ENCODE measurements at regions not wholly inside any gene's neighbourhood (a gene's known extent, or its start where the extent isn't known, plus 50 kb on each side); places are given as distances from the start of the nearest gene placed in this dataset.

DNA sequence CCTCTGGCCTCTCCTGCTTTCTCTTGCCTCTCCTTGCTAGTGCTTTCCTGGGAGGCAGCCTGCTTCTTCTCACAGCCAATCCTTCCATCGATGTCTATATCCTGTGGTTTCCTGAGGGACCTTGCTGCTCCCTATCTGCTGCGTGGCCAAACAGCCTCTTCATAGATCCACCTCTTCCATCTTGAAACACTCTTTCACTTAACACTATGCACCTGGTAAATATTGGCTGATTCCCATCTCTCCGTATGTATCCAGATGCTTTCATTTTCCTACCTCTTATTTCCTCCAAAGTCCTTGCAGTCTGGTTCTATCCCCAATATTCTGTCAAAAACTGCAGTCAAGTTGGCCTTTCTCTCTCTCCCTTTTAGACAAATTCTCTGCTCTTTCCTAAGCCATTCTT, 205.2 kb upstream of the CFAP20DC start:
- H3K4me3 ChIP-seq = no peak overlapping the region
- no peaks in the 10 kb centered on the region for H3K36me3 ChIP-seq
- DNase-seq = no peak
- no peak overlapping the region for H3K27ac ChIP-seq
- 85 to 89% methylated on average over 3 of the region's 3 CpGs for WGBS, 2 donors
- TF ChIP-seq, protein P1, sequence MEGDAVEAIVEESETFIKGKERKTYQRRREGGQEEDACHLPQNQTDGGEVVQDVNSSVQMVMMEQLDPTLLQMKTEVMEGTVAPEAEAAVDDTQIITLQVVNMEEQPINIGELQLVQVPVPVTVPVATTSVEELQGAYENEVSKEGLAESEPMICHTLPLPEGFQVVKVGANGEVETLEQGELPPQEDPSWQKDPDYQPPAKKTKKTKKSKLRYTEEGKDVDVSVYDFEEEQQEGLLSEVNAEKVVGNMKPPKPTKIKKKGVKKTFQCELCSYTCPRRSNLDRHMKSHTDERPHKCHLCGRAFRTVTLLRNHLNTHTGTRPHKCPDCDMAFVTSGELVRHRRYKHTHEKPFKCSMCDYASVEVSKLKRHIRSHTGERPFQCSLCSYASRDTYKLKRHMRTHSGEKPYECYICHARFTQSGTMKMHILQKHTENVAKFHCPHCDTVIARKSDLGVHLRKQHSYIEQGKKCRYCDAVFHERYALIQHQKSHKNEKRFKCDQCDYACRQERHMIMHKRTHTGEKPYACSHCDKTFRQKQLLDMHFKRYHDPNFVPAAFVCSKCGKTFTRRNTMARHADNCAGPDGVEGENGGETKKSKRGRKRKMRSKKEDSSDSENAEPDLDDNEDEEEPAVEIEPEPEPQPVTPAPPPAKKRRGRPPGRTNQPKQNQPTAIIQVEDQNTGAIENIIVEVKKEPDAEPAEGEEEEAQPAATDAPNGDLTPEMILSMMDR (IDR thresholded peaks at IDR 0.05) = no peak
- TF ChIP-seq POLR2AphosphoS5 (IDR thresholded peaks at IDR 0.05) (no peak), EP300 (IDR thresholded peaks at IDR 0.05) (no peak)
- H3K4me1 ChIP-seq = no peaks in the 10 kb centered on the region
- no peaks in the 10 kb centered on the region for H3K27me3 ChIP-seq
- ATAC-seq (ENCODE audit: low FRiP score in 2 of 2) = no peak
- H3K9me3 ChIP-seq = no peaks in the 10 kb centered on the region

GRCh38 chr3:59254433-59254832, 204.6 kb upstream of the CFAP20DC start:
- no peak for ATAC-seq (ENCODE audit: low FRiP score in 2 of 2)

DNA sequence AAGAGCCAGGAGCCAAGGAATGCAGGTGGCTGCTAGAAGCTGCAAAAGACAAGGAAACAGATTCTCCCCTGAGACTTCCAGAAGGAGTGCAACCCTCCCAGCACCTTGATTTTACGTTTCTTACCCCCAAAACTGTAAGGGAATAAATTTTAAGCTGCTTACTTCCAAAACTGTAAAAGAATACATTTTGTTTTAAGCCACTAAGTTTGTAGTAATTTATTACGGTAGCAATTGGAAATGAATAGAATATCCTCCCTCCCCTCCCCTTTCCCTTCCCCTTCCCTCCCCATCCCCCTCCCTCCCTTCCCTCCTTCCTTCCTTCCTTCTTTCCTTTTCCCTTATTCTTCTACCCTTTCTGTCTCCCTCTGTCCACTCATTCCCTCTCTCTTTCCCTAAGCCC, 203.7 kb upstream of the CFAP20DC start:
- no peaks in the 10 kb centered on the region for H3K4me1 ChIP-seq
- DNase-seq = no peak
- TF ChIP-seq POLR2A (IDR thresholded peaks at IDR 0.05) (no peak), POLR2AphosphoS5 (IDR thresholded peaks at IDR 0.05) (no peak), EP300 (IDR thresholded peaks at IDR 0.05) (no peak)
- TF ChIP-seq, protein P1 (IDR thresholded peaks at IDR 0.05) = no peak
- 87 to 93% methylated on average over 2 of the region's 2 CpGs for WGBS, 2 donors
- H3K27me3 ChIP-seq = no peaks in the 10 kb centered on the region
- H3K4me3 ChIP-seq = no peak overlapping the region
- no peak overlapping the region for H3K27ac ChIP-seq
- H3K36me3 ChIP-seq = no peaks in the 10 kb centered on the region
- no peaks in the 10 kb centered on the region for H3K9me3 ChIP-seq
- ATAC-seq (ENCODE audit: low FRiP score in 2 of 2) = no peak

More at GRCh38 chr3:59254433-59254832, 204.6 kb upstream of the CFAP20DC start:
- Histone ChIP-seq H3K4me1 (no peaks in the 10 kb centered on the region), H3K27me3 (no peaks in the 10 kb centered on the region), H3K9me3 (no peaks in the 10 kb centered on the region), H3K36me3 (no peaks in the 10 kb centered on the region), H3K4me3 (no peak overlapping the region), H3K27ac (no peak overlapping the region)
- TF ChIP-seq, protein P1 (IDR thresholded peaks at IDR 0.05) = no peak
- no peak for TF ChIP-seq EP300 (IDR thresholded peaks at IDR 0.05)
- TF ChIP-seq POLR2A (IDR thresholded peaks at IDR 0.05) = no peak
- TF ChIP-seq POLR2AphosphoS5 (IDR thresholded peaks at IDR 0.05) = no peak
- 69% methylated on average over 5 to 7 of the region's 7 CpGs for WGBS, 2 donors
- DNase-seq = peak in 1 of 2 donors; percentile 5

- TF ChIP-seq EP300 (IDR thresholded peaks at IDR 0.05) = no peak
- TF ChIP-seq POLR2AphosphoS5 (IDR thresholded peaks at IDR 0.05) = no peak
- TF ChIP-seq, protein P1 (IDR thresholded peaks at IDR 0.05) = no peak
- TF ChIP-seq POLR2A (IDR thresholded peaks at IDR 0.05) = no peak
- Histone ChIP-seq H3K9me3 (no peaks in the 10 kb centered on the region), H3K36me3 (no peaks in the 10 kb centered on the region), H3K4me1 (no peaks in the 10 kb centered on the region), H3K27ac (no peak overlapping the region), H3K27me3 (no peaks in the 10 kb centered on the region), H3K4me3 (no peak overlapping the region)
- 93 to 95% methylated on average over 3 of the region's 3 CpGs for WGBS, 2 donors
- DNase-seq (no peak), ATAC-seq (ENCODE audit: low FRiP score in 2 of 2) (no peak)
Observed at GRCh38 chr3:59251869-59252268, 202.0 kb upstream of the CFAP20DC start.

DNA sequence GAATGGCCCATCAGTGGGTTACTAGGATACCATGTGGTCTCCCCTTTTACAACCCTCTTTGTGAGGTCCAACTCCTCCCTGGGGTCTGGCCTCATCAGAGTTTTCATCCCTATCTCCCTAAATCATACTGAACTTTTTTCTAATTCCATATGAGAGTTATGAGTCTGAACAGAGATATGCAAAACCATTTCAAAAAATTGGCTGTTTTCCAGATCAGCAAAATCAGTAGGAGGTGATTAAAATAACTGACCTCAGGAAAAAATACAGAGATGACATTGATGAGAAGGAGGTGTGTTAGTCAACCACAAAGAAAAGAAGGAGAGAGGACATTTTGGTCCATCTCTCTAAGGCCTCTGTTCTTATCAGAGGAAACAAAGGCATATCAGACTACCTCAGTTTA, 200.8 kb upstream of the CFAP20DC start:
- Histone ChIP-seq H3K36me3 (no peaks in the 10 kb centered on the region), H3K4me3 (no peak overlapping the region), H3K9me3 (no peaks in the 10 kb centered on the region), H3K27ac (no peak overlapping the region), H3K27me3 (no peaks in the 10 kb centered on the region), H3K4me1 (no peaks in the 10 kb centered on the region)
- TF ChIP-seq POLR2A (IDR thresholded peaks at IDR 0.05) (no peak), EP300 (IDR thresholded peaks at IDR 0.05) (no peak)
- ATAC-seq (ENCODE audit: low FRiP score in 2 of 2) = no peak
- DNase-seq = no peak
